Naive thymus-derived CD4-positive, alpha-beta T cell (primary cell): ENCODE measurements at regions not wholly inside any gene's neighbourhood (a gene's known extent, or its start where the extent isn't known, plus 50 kb on each side); places are given as distances from the start of the nearest gene placed in this dataset.
A peak's percentile ranks its signal among the peaks of the same experiment; 100 is the strongest.

Experiments used
- ATAC-seq: fragments of 150-1000 bp; cut with Tn5 transposase; 2 replicates; pipeline ENCODE4 v1.10.0; 2021; ENCODE audit warnings: mild to moderate bottlenecking, moderate library complexity
- CTCF ChIA-PET: fragments of 350-600 bp; sonication (Branson Sonifier 250); formaldehyde crosslinking; loops from one replicate; lab custom pipeline; 2021; ENCODE audit warnings: antibody characterized with exemption; lab: Charles Lee
- POLR2A ChIA-PET: fragments of 350-600 bp; sonication (Branson Sonifier 250); formaldehyde crosslinking; loops from one replicate; lab custom pipeline; 2021; ENCODE audit warnings: antibody characterized with exemption, inconsistent platforms; lab: Charles Lee
- DNase-seq, 9 donors: peaks; one replicate each; pipeline versions ENCODE4 v3.0.0 to v3.0.0-alpha.2; 2020 to 2022; ENCODE audit warnings: mixed read lengths in 1 of 9
- H3K27ac ChIP-seq: one replicate; pipeline ENCODE4 v1.7.0; 2013; ENCODE audit warnings: mild to moderate bottlenecking, low read depth, low read length, moderate library complexity
- H3K27me3 ChIP-seq, 2 donors: one replicate each; pipeline ENCODE4 v1.7.0; 2013; ENCODE audit warnings: low read length in 2 of 2, mild to moderate bottlenecking in 2 of 2, moderate library complexity in 2 of 2; ENCODE audit not compliant: control insufficient read depth in 2 of 2, insufficient read depth in 2 of 2
- H3K36me3 ChIP-seq, 3 experiments: 1 replicate in 2 of 3; 2 replicates in 1 of 3; pipeline ENCODE4 v1.7.0; 2013; ENCODE audit warnings: low read length in 3 of 3, mild to moderate bottlenecking in 3 of 3, moderate library complexity in 1 of 3; ENCODE audit not compliant: insufficient read depth in 3 of 3, control insufficient read depth in 2 of 3
- H3K4me1 ChIP-seq, 2 donors: one replicate each; pipeline ENCODE4 v1.7.0; 2013; ENCODE audit warnings: low read length in 2 of 2, mild to moderate bottlenecking in 2 of 2, moderate library complexity in 1 of 2; ENCODE audit not compliant: control insufficient read depth in 2 of 2, insufficient read depth in 2 of 2
- H3K4me3 ChIP-seq: 2 replicates; pipeline ENCODE4 v1.7.0; 2013; ENCODE audit warnings: mild to moderate bottlenecking, low read length
- H3K9me3 ChIP-seq, 3 experiments: 1 replicate in 2 of 3; 2 replicates in 1 of 3; pipeline ENCODE4 v1.7.0; 2013; ENCODE audit warnings: low read length in 3 of 3; ENCODE audit not compliant: control insufficient read depth in 2 of 3
- H3K27ac Mint-ChIP-seq, 9 donors: one replicate each; pipeline ENCODE4 v1.8.0; 2020 to 2022; ENCODE audit warnings: mixed read lengths in 9 of 9, mild to moderate bottlenecking in 8 of 9, moderate library complexity in 5 of 9, inconsistent platforms in 2 of 9
- H3K27me3 Mint-ChIP-seq, 5 donors: one replicate each; pipeline ENCODE4 v1.8.0; 2021 to 2022; ENCODE audit warnings: mixed read lengths in 5 of 5, mild to moderate bottlenecking in 1 of 5
- H3K36me3 Mint-ChIP-seq, 5 donors: one replicate each; pipeline ENCODE4 v1.8.0; 2020 to 2022; ENCODE audit warnings: mixed read lengths in 5 of 5, mild to moderate bottlenecking in 3 of 5, inconsistent platforms in 1 of 5
- H3K4me1 Mint-ChIP-seq, 7 donors: one replicate each; pipeline ENCODE4 v1.8.0; 2020 to 2022; ENCODE audit warnings: mixed read lengths in 7 of 7, mild to moderate bottlenecking in 3 of 7, inconsistent platforms in 1 of 7
- H3K4me3 Mint-ChIP-seq, 10 donors: one replicate each; pipeline ENCODE4 v1.8.0; 2020 to 2022; ENCODE audit warnings: mild to moderate bottlenecking in 10 of 10, mixed read lengths in 10 of 10, moderate library complexity in 6 of 10, inconsistent platforms in 2 of 10
- H3K9me3 Mint-ChIP-seq, 11 donors: one replicate each; pipeline ENCODE4 v1.8.0; 2020 to 2022; ENCODE audit warnings: mixed read lengths in 11 of 11, mild to moderate bottlenecking in 4 of 11, inconsistent platforms in 1 of 11, moderate library complexity in 1 of 11
- intact Hi-C, 2 donors: fragments of 100-400 bp; cut with micrococcal nuclease; formaldehyde crosslinking; loops; one replicate each; pipeline ENCODE4 v1.15.1; 2023

DNA sequence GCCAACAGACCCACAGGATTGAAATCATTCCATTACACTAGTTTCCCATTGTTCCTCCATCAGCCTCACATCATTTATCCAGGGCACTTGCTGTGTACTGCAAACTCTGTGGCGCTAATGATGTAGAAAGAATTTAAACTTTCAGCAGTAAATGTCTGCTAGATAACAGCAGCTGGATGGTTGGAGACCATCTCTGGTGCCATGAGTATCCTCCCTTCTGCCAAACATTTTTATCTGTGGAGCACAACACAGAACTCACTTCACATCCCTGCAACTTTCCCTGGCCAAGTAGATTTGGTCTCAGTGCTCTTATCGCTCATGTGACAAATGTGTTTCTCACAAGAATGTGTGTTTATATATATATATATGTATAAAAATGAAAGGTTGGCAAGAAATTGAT lies 481.9 kb downstream of the FGF9 start:
- H3K27me3 Mint-ChIP-seq, result peaks cover 0 to 5% (median 4%) of the 10 kb centered on the region in 5 donors
- Histone ChIP-seq H3K27me3 (no peaks in the 10 kb centered on the region), H3K27ac (no peak overlapping the region), H3K36me3 (no peaks in the 10 kb centered on the region), H3K9me3 (no peaks in the 10 kb centered on the region), H3K4me1 (no peaks in the 10 kb centered on the region), H3K4me3 (no peak overlapping the region)
- H3K36me3 Mint-ChIP-seq, result peaks cover 0 to 11% (median 0%) of the 10 kb centered on the region in 5 donors
- H3K4me3 Mint-ChIP-seq, result no peak overlapping the region
- intact Hi-C loops, result no loop called here
- peaks cover 0 to 8% (median 2%) of the 10 kb centered on the region in 11 donors for H3K9me3 Mint-ChIP-seq
- H3K4me1 Mint-ChIP-seq, result peaks cover 0 to 4% (median 0%) of the 10 kb centered on the region in 7 donors
- no peak for DNase-seq
- no peak for ATAC-seq
- ChIA-PET CTCF (no interaction called here), POLR2A (no interaction called here)
- no peak overlapping the region for H3K27ac Mint-ChIP-seq

DNA sequence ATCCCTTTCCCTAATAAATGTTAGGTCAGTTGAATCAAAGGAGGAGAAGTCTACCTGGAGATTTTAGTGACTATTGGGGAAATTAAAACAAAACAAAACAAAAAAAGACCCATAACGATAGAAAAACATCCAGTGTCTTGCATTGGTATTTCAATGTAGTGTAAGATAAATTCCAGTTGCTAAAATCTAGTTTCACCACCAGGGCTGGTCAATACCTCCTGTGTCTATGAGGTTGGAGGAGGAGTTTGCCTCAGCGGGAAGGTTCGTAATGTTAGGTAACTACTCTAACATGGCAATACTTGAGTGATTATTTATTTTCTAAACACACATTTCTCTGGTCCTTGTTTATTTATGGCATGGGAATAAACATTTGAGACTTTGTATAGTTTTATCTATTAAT lies 483.2 kb downstream of the FGF9 start:
- ATAC-seq (no peak), DNase-seq (no peak)
- no peak overlapping the region for H3K27ac Mint-ChIP-seq
- peaks cover 0 to 5% (median 0%) of the 10 kb centered on the region in 11 donors for H3K9me3 Mint-ChIP-seq
- Histone ChIP-seq H3K4me1 (no peaks in the 10 kb centered on the region), H3K9me3 (no peaks in the 10 kb centered on the region), H3K4me3 (no peak overlapping the region), H3K27ac (no peak overlapping the region), H3K36me3 (no peaks in the 10 kb centered on the region), H3K27me3 (no peaks in the 10 kb centered on the region)
- CTCF ChIA-PET, result no interaction called here
- H3K27me3 Mint-ChIP-seq, result peaks cover 0 to 4% (median 4%) of the 10 kb centered on the region in 5 donors
- peaks cover 0 to 11% (median 0%) of the 10 kb centered on the region in 5 donors for H3K36me3 Mint-ChIP-seq
- intact Hi-C loops, result loop anchor here in 1 of 2 donors (1.0 kb wide), 1 partner anchor 8 kb away; no protein-coding TSS in a partner anchor
- H3K4me3 Mint-ChIP-seq, result no peak overlapping the region
- POLR2A ChIA-PET, result no interaction called here
- H3K4me1 Mint-ChIP-seq, result no peaks in the 10 kb centered on the region

DNA sequence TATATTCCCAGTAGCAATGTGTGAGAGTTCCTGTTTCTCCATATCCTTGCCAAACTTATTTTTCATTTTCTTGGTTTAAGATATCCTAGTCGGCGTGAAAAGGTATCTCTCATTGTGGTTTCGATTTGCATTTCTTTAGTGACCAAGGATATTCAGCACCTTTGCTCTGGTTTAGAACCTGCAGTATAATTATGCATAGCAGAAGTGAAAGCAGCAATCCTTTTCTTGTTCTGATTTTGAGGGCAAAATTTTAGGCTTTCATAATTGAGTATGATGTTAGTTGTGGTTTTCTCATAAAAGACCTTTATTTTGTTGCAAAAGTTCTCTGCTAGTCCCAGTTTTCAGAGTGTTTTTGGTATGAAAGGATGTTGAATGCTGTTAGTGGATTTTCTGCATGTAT lies 491.0 kb downstream of the FGF9 start:
- H3K27me3 Mint-ChIP-seq, result no peaks in the 10 kb centered on the region
- peak in 5 of 9 donors; percentile 8 to 56 (median 24) for DNase-seq
- H3K27me3 ChIP-seq, result no peaks in the 10 kb centered on the region
- peak overlapping the region; percentile 23 for H3K27ac ChIP-seq
- peaks cover 16 to 60% (median 34%) of the 10 kb centered on the region in 7 donors for H3K4me1 Mint-ChIP-seq
- H3K27ac Mint-ChIP-seq, result peak overlapping the region in 7 of 9 donors; percentile 1 to 81 (median 35)
- ChIA-PET POLR2A (no interaction called here), CTCF (no interaction called here)
- intact Hi-C loops, result loop anchor here (1.0 to 10.0 kb wide), 4 partner anchors 8 to 487 kb away; partner anchors contain the start of gene FGF9 (in 1 of the 2)
- peaks cover 0 to 1% (median 0%) of the 10 kb centered on the region in 5 donors for H3K36me3 Mint-ChIP-seq
- H3K4me3 Mint-ChIP-seq, result peak overlapping the region; percentile 4 to 87 (median 55)
- H3K36me3 ChIP-seq, result no peaks in the 10 kb centered on the region
- ATAC-seq, result peak; percentile 64
- peaks cover 8 to 11% of the 10 kb centered on the region in 2 donors for H3K4me1 ChIP-seq
- peaks cover 0 to 6% (median 0%) of the 10 kb centered on the region in 11 donors for H3K9me3 Mint-ChIP-seq
- no peaks in the 10 kb centered on the region for H3K9me3 ChIP-seq
- peak overlapping the region; percentile 17 for H3K4me3 ChIP-seq

DNA sequence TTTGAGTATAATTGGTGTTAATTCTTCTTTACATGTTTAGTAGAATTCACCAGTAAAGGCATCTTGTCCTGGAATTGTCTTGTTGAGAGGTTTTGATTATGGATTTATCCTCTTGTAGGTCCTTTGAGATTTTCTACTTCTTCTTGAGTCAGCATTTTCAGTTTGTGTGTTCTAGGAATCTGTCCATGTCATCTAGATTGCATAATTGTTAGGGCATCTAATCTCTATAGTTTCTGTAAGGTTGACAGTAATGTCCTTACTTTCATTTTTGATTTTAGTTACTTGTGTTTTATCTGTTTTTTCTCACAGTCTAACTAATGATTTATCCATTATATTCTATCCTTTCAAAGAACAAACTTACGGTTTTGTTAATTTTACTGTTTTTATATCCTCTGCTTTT lies 492.0 kb downstream of the FGF9 start:
- no peaks in the 10 kb centered on the region for H3K27me3 ChIP-seq
- H3K36me3 ChIP-seq, result no peaks in the 10 kb centered on the region
- H3K4me3 Mint-ChIP-seq, result peak overlapping the region; percentile 10 to 87 (median 73)
- peaks cover 16 to 60% (median 34%) of the 10 kb centered on the region in 7 donors for H3K4me1 Mint-ChIP-seq
- DNase-seq (peak in 1 of 9 donors; percentile 8), ATAC-seq (peak; percentile 52)
- H3K9me3 ChIP-seq, result no peaks in the 10 kb centered on the region
- ChIA-PET CTCF (no interaction called here), POLR2A (no interaction called here)
- H3K9me3 Mint-ChIP-seq, result peaks cover 0 to 3% (median 0%) of the 10 kb centered on the region in 11 donors
- H3K4me1 ChIP-seq, result peaks cover 8 to 11% of the 10 kb centered on the region in 2 donors
- no peaks in the 10 kb centered on the region for H3K27me3 Mint-ChIP-seq
- H3K27ac Mint-ChIP-seq, result peak overlapping the region in 8 of 9 donors; percentile 4 to 81 (median 50)
- peak overlapping the region; percentile 35 for H3K4me3 ChIP-seq
- H3K36me3 Mint-ChIP-seq, result no peaks in the 10 kb centered on the region
- intact Hi-C loops, result loop anchor here (1.0 to 10.0 kb wide), 6 partner anchors 9 to 488 kb away; partner anchors contain the start of gene FGF9 (in 1 of the 2)
- no peak overlapping the region for H3K27ac ChIP-seq

DNA sequence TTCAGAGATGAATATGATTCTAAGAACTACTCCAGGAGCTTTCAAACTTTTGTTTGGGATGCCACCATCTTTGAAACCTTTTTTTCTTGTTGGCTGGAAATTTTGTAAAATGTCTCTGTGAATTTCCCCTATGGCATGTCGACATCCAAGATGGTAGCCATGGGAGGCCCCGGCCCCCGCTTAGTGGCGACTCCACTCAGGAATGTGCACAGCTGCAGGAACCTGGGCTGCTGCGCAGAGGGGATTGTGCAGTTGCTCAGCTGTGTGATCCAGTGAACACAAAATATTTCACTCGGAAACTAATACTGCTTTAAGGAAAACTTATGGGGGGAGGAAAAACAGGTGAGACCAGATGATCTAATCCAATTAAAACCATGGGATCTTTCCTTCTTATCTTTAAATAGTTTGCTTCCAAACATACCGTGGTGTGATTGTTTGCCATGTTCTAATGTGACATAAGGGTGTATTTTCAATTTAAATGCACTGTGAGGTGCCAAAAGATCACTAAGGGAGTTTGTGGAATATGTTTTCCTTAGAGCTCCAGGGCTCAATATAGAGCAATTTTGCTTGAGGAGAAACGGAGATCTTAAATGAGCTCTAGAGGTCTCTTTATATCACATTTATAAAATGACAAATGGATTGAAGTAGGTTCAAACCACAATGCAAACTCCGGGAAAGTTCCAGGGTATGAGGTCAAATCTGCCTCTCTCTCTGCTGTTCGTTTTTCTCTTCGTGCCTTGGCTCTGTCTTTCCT lies 497.7 kb downstream of the FGF9 start:
- CTCF ChIA-PET, result no interaction called here
- Histone ChIP-seq H3K36me3 (no peaks in the 10 kb centered on the region), H3K9me3 (no peaks in the 10 kb centered on the region), H3K4me3 (no peak overlapping the region), H3K27ac (no peak overlapping the region), H3K4me1 (no peaks in the 10 kb centered on the region), H3K27me3 (no peaks in the 10 kb centered on the region)
- POLR2A ChIA-PET, result interaction anchor here (0.6 to 1.0 kb wide), 2 partner anchors 10 to 45 kb away, joined by 3 to 5 read pairs; no protein-coding TSS in a partner anchor
- no peak overlapping the region for H3K27ac Mint-ChIP-seq
- peaks cover 0 to 3% (median 0%) of the 10 kb centered on the region in 11 donors for H3K9me3 Mint-ChIP-seq
- no peak overlapping the region for H3K4me3 Mint-ChIP-seq
- intact Hi-C loops, result loop anchor here (10.0 kb wide), 2 partner anchors 104 to 494 kb away; partner anchors contain the start of gene FGF9 (in 1 of the 2)
- peaks cover 0 to 4% (median 0%) of the 10 kb centered on the region in 5 donors for H3K36me3 Mint-ChIP-seq
- peaks cover 0 to 34% (median 8%) of the 10 kb centered on the region in 7 donors for H3K4me1 Mint-ChIP-seq
- DNase-seq (no peak), ATAC-seq (no peak)
- H3K27me3 Mint-ChIP-seq, result no peaks in the 10 kb centered on the region

DNA sequence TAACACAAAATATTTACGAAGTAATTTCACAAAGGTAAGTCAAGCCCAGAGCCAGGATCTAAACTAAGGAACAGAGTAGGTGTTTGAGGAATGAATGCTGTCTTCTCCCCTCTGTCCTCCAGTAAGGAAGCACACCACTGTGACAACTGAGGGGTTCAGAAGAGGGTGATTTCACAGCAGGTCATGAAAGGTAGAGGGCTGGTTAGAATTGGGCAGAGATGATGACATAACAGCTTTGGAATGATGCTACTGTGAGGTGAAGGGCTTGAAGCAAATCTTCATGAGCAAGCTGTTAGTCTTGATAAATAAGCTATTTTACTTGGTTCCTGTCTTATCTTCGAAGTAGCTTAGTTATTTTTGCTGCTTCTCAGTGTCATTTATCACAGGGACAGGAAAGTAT lies 498.6 kb downstream of the FGF9 start:
- Histone ChIP-seq H3K27ac (no peak overlapping the region), H3K4me3 (no peak overlapping the region), H3K9me3 (no peaks in the 10 kb centered on the region), H3K36me3 (no peaks in the 10 kb centered on the region), H3K4me1 (no peaks in the 10 kb centered on the region), H3K27me3 (no peaks in the 10 kb centered on the region)
- peaks cover 0 to 4% (median 0%) of the 10 kb centered on the region in 5 donors for H3K36me3 Mint-ChIP-seq
- ChIA-PET POLR2A (no interaction called here), CTCF (interaction anchor here (0.7 kb wide), 1 partner anchor 75 kb away, joined by 3 read pairs; no protein-coding TSS in a partner anchor)
- H3K27me3 Mint-ChIP-seq, result no peaks in the 10 kb centered on the region
- H3K4me1 Mint-ChIP-seq, result peaks cover 0 to 29% (median 9%) of the 10 kb centered on the region in 7 donors
- ATAC-seq (no peak), DNase-seq (no peak)
- H3K4me3 Mint-ChIP-seq, result no peak overlapping the region
- intact Hi-C loops, result loop anchor here (10.0 kb wide), 2 partner anchors 105 to 495 kb away; partner anchors contain the start of gene FGF9 (in 1 of the 2)
- H3K27ac Mint-ChIP-seq, result no peak overlapping the region
- peaks cover 0 to 3% (median 0%) of the 10 kb centered on the region in 11 donors for H3K9me3 Mint-ChIP-seq
